A549 (cell line): ENCODE measurements at regions not wholly inside any gene's neighbourhood (a gene's known extent, or its start where the extent isn't known, plus 50 kb on each side); places are given as distances from the start of the nearest gene placed in this dataset.

Experiments used
- ATAC-seq, 2 experiments: fragments of 200-7000 bp in 1 of 2; fragments of >200 bp in 1 of 2; cut with Nextera tagmentation in 1 of 2; cut with Tn5 transposase in 1 of 2; 3 replicates each; pipeline versions ENCODE4 v1.8.0 to v1.9.1; 2018 to 2020; ENCODE audit warnings: mild to moderate bottlenecking in 1 of 2, moderate library complexity in 1 of 2
- CTCF ChIA-PET: fragments of 300-600 bp; sonication (Branson Sonifier 250); formaldehyde crosslinking; extraction: SDS; loops from one replicate; lab custom pipeline; 2021; ENCODE audit warnings: antibody characterized with exemption, inconsistent platforms; lab: Yijun Ruan, JAX
- POLR2A ChIA-PET: fragments of 350-600 bp; formaldehyde crosslinking; extraction: SDS; loops from one replicate; lab custom pipeline; 2021; ENCODE audit warnings: antibody characterized with exemption, inconsistent platforms; lab: Yijun Ruan, JAX
- DNase-seq, 2 experiments: peaks; one replicate each; pipeline versions ENCODE4 v3.0.0 to v3.0.0-alpha.2; 2011 to 2016; ENCODE audit warnings: low read depth in 1 of 2, low spot score in 1 of 2
- FAIRE-seq: peaks from 2 replicates; lab custom pipeline; 2011; peaks lifted over from hg19 to GRCh38; lab: Jason Lieb, UNC
- H3K27ac ChIP-seq, 2 experiments: fragments of >200 bp; sonication (Bioruptor Twin); formaldehyde crosslinking; 3 replicates each; pipeline ENCODE4 v1.5.1; 2016 to 2017
- H3K4me1 ChIP-seq: fragments of >200 bp; sonication (Bioruptor Twin); formaldehyde crosslinking; 3 replicates; pipeline ENCODE4 v1.6.1; 2016
- H3K4me2 ChIP-seq: fragments of >200 bp; sonication (Bioruptor Twin); formaldehyde crosslinking; 3 replicates; pipeline ENCODE4 v1.6.1; 2016
- H3K4me3 ChIP-seq: fragments of >200 bp; sonication (Bioruptor Twin); formaldehyde crosslinking; 3 replicates; pipeline ENCODE4 v1.5.1; 2016
- H3K9me3 ChIP-seq: fragments of >200 bp; sonication (Bioruptor Twin); formaldehyde crosslinking; 3 replicates; pipeline ENCODE4 v1.6.1; 2016
- BHLHE40 ChIP-seq: IDR thresholded peaks from 2 replicates; pipeline ENCODE4 v1.6.1; 2012; ENCODE audit warnings: low read depth, low read length, inconsistent platforms
- CBX8 ChIP-seq: fragments of 200-600 bp; sonication (generic); IDR thresholded peaks from 2 replicates; pipeline ENCODE4 v1.6.1; 2016
- CHD2 ChIP-seq: fragments of 150-350 bp; IDR thresholded peaks from 2 replicates; pipeline ENCODE4 v1.6.1; 2014; ENCODE audit warnings: low read length; ENCODE audit not compliant: partially characterized antibody
- CTCF ChIP-seq: fragments of >200 bp; sonication (Bioruptor Twin); formaldehyde crosslinking; IDR thresholded peaks from 3 replicates; pipeline ENCODE4 v1.5.1; 2016
- EHMT2 ChIP-seq: fragments of 200-600 bp; sonication (generic); IDR thresholded peaks from 2 replicates; pipeline ENCODE4 v1.6.1; 2016; ENCODE audit warnings: antibody characterized with exemption, low read depth, mild to moderate bottlenecking, moderate library complexity
- EP300 ChIP-seq, 2 experiments: fragments of >200 bp; sonication (Bioruptor Twin); formaldehyde crosslinking; IDR thresholded peaks; 2 replicates in 1 of 2; 3 replicates in 1 of 2; pipeline ENCODE4 v1.6.1; 2016 to 2017
- FOSL2 ChIP-seq, 2 experiments: fragments of 450-650 bp in 1 of 2; fragments of >200 bp in 1 of 2; sonication (Bioruptor Twin) in 1 of 2; formaldehyde crosslinking; IDR thresholded peaks; 2 replicates each; pipeline versions ENCODE4 v1.5.0 to v1.6.1; 2016 to 2020; ENCODE audit warnings: mild to moderate bottlenecking in 1 of 2, moderate library complexity in 1 of 2
- HEYL ChIP-seq: fragments of 250-450 bp; sonication (Bioruptor Pico); IDR thresholded peaks from 2 replicates; pipeline ENCODE4 v1.8.0; 2021; ENCODE audit warnings: mild to moderate bottlenecking, moderate library complexity
- HOXA7 ChIP-seq: fragments of 250-450 bp; sonication (Bioruptor Pico); IDR thresholded peaks from 2 replicates; pipeline ENCODE4 v1.5.0; 2020; ENCODE audit warnings: mild to moderate bottlenecking, moderate library complexity
- HOXB5 ChIP-seq: fragments of 250-450 bp; sonication (Bioruptor Pico); IDR thresholded peaks from 2 replicates; pipeline ENCODE4 v1.5.0; 2020; ENCODE audit warnings: mild to moderate bottlenecking, moderate library complexity
- KDM1A ChIP-seq: fragments of 200-600 bp; sonication (generic); IDR thresholded peaks from 2 replicates; pipeline ENCODE4 v1.6.1; 2016; ENCODE audit warnings: low read depth, mild to moderate bottlenecking
- KDM5A ChIP-seq: fragments of 200-600 bp; sonication (generic); IDR thresholded peaks from 2 replicates; pipeline ENCODE4 v1.6.1; 2016; ENCODE audit warnings: antibody characterized with exemption, mild to moderate bottlenecking
- MAFK ChIP-seq: fragments of 450-650 bp; IDR thresholded peaks from 2 replicates; pipeline ENCODE4 v1.6.1; 2014; ENCODE audit not compliant: partially characterized antibody
- RFX5 ChIP-seq: fragments of 450-650 bp; IDR thresholded peaks from 2 replicates; pipeline ENCODE4 v1.7.1; 2014; ENCODE audit warnings: antibody characterized with exemption, mild to moderate bottlenecking, moderate library complexity
- RNF2 ChIP-seq: fragments of 200-600 bp; sonication (generic); IDR thresholded peaks from 2 replicates; pipeline ENCODE4 v1.6.1; 2016; ENCODE audit warnings: low read depth, mild to moderate bottlenecking, antibody characterized with exemption, moderate library complexity, borderline replicate concordance
- SMC3 ChIP-seq: fragments of >200 bp; sonication (Bioruptor Twin); formaldehyde crosslinking; IDR thresholded peaks from 3 replicates; pipeline ENCODE4 v1.6.1; 2018; ENCODE audit warnings: inconsistent platforms
- SREBF2 ChIP-seq: fragments of 450-650 bp; IDR thresholded peaks from 2 replicates; pipeline ENCODE4 v1.6.1; 2014; ENCODE audit warnings: mild to moderate bottlenecking, moderate library complexity
- TFCP2L1 ChIP-seq: fragments of 250-450 bp; sonication (Bioruptor Pico); IDR thresholded peaks from 2 replicates; pipeline ENCODE4 v1.5.0; 2021; ENCODE audit warnings: mild to moderate bottlenecking
- USF2 ChIP-seq: fragments of 450-650 bp; IDR thresholded peaks from 2 replicates; pipeline ENCODE4 v1.6.1; 2014; ENCODE audit warnings: antibody characterized with exemption
- ZC3H11A ChIP-seq: fragments of 450-650 bp; IDR thresholded peaks from 2 replicates; pipeline ENCODE4 v1.6.1; 2014; ENCODE audit warnings: antibody characterized with exemption, mild to moderate bottlenecking
- ZSCAN20 ChIP-seq: fragments of 250-450 bp; sonication (Bioruptor Pico); IDR thresholded peaks from 2 replicates; pipeline ENCODE4 v1.8.0; 2022; ENCODE audit warnings: mild to moderate bottlenecking, moderate library complexity
- WGBS: methylation state at CpG from one replicate; pipeline ENCODE4 v1.1.6; 2017; ENCODE audit errors: missing lambda C conversion rate; 5-methylcytosine and 5-hydroxymethylcytosine counted together
- TF ChIP-seq, protein P1 (sequence below): fragments of >200 bp; sonication (Bioruptor Twin); formaldehyde crosslinking; IDR thresholded peaks from 3 replicates; pipeline ENCODE4 v1.6.1; 2016
- TF ChIP-seq, protein P2 (sequence below): IDR thresholded peaks from 2 replicates; pipeline ENCODE4 v1.6.1; 2012; ENCODE audit warnings: low read depth, borderline replicate concordance
- TF ChIP-seq, protein P3 (sequence below): fragments of 200-600 bp; sonication (generic); IDR thresholded peaks from 2 replicates; pipeline ENCODE4 v1.6.1; 2016; ENCODE audit warnings: antibody characterized with exemption, mild to moderate bottlenecking, moderate library complexity
- TF ChIP-seq, protein P4 (sequence below): fragments of >200 bp; sonication (Bioruptor Twin); formaldehyde crosslinking; IDR thresholded peaks from 2 replicates; pipeline ENCODE4 v1.6.1; 2016
- TF ChIP-seq, protein P5 (sequence below): fragments of 250-450 bp; sonication (Bioruptor Pico); IDR thresholded peaks from 2 replicates; pipeline ENCODE4 v1.5.0; 2021; ENCODE audit warnings: mild to moderate bottlenecking, moderate library complexity, borderline replicate concordance

- no peak for TF ChIP-seq SMC3
- TF ChIP-seq, all 56 proteins: peak for 0
These were observed 85.7 kb downstream of the F11 start (continued) for GRCh38 chr4:186351668-186352194.

- Histone ChIP-seq H3K4me1 (no peaks in the 10 kb centered on the region), H3K4me3 (no peak overlapping the region), H3K27ac (no peak overlapping the region), H3K4me2 (no peak overlapping the region), H3K9me3 (no peaks in the 10 kb centered on the region)
- WGBS = 89% methylated on average over 9 of the region's 10 CpGs
- ChIA-PET POLR2A (no interaction called here), CTCF (no interaction called here)
- TF ChIP-seq, protein P1, sequence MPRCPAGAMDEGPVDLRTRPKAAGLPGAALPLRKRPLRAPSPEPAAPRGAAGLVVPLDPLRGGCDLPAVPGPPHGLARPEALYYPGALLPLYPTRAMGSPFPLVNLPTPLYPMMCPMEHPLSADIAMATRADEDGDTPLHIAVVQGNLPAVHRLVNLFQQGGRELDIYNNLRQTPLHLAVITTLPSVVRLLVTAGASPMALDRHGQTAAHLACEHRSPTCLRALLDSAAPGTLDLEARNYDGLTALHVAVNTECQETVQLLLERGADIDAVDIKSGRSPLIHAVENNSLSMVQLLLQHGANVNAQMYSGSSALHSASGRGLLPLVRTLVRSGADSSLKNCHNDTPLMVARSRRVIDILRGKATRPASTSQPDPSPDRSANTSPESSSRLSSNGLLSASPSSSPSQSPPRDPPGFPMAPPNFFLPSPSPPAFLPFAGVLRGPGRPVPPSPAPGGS = no peak
- no peak for TF ChIP-seq CHD2
- no peak for TF ChIP-seq ZC3H11A
- TF ChIP-seq EHMT2 = no peak
- TF ChIP-seq HEYL = no peak
- TF ChIP-seq, protein P2, sequence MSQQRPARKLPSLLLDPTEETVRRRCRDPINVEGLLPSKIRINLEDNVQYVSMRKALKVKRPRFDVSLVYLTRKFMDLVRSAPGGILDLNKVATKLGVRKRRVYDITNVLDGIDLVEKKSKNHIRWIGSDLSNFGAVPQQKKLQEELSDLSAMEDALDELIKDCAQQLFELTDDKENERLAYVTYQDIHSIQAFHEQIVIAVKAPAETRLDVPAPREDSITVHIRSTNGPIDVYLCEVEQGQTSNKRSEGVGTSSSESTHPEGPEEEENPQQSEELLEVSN = no peak
- TF ChIP-seq MAFK = no peak
- TF ChIP-seq BHLHE40 = no peak
- TF ChIP-seq FOSL2 (IDR thresholded peaks at IDR 0.05) = no peak
- TF ChIP-seq FOSL2 (CRISPR knock-in tag; IDR thresholded peaks at IDR 0.05) = no peak
- TF ChIP-seq KDM1A = no peak
- no peak for TF ChIP-seq CBX8
- no peak for TF ChIP-seq HOXA7 (CRISPR knock-in tag)
- TF ChIP-seq EP300 (IDR thresholded peaks at IDR 0.05) = no peak
- TF ChIP-seq KDM5A = no peak
- TF ChIP-seq, protein P3, sequence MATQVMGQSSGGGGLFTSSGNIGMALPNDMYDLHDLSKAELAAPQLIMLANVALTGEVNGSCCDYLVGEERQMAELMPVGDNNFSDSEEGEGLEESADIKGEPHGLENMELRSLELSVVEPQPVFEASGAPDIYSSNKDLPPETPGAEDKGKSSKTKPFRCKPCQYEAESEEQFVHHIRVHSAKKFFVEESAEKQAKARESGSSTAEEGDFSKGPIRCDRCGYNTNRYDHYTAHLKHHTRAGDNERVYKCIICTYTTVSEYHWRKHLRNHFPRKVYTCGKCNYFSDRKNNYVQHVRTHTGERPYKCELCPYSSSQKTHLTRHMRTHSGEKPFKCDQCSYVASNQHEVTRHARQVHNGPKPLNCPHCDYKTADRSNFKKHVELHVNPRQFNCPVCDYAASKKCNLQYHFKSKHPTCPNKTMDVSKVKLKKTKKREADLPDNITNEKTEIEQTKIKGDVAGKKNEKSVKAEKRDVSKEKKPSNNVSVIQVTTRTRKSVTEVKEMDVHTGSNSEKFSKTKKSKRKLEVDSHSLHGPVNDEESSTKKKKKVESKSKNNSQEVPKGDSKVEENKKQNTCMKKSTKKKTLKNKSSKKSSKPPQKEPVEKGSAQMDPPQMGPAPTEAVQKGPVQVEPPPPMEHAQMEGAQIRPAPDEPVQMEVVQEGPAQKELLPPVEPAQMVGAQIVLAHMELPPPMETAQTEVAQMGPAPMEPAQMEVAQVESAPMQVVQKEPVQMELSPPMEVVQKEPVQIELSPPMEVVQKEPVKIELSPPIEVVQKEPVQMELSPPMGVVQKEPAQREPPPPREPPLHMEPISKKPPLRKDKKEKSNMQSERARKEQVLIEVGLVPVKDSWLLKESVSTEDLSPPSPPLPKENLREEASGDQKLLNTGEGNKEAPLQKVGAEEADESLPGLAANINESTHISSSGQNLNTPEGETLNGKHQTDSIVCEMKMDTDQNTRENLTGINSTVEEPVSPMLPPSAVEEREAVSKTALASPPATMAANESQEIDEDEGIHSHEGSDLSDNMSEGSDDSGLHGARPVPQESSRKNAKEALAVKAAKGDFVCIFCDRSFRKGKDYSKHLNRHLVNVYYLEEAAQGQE = no peak
- no peak for ATAC-seq
- no peak for FAIRE-seq
- no peak for DNase-seq
These were observed 82.4 kb downstream of the F11 start for GRCh38 chr4:186348433-186348832.

- Histone ChIP-seq H3K4me3 (no peak overlapping the region), H3K27ac (no peak overlapping the region), H3K4me2 (no peak overlapping the region), H3K4me1 (no peaks in the 10 kb centered on the region), H3K9me3 (no peaks in the 10 kb centered on the region)
- no peak for FAIRE-seq
- ATAC-seq = no peak
- DNase-seq = no peak
- CTCF ChIA-PET = no interaction called here
- WGBS = 28% methylated on average over 12 of the region's 12 CpGs
- POLR2A ChIA-PET = no interaction called here
- TF ChIP-seq ZSCAN20 (no peak), TFCP2L1 (CRISPR knock-in tag) (no peak), HOXB5 (CRISPR knock-in tag) (no peak), KDM1A (no peak), CTCF (no peak), USF2 (no peak), RFX5 (no peak), RNF2 (no peak), FOSL2 (IDR thresholded peaks at IDR 0.05) (no peak), FOSL2 (CRISPR knock-in tag; IDR thresholded peaks at IDR 0.05) (no peak), SREBF2 (no peak)
- TF ChIP-seq, protein P4, sequence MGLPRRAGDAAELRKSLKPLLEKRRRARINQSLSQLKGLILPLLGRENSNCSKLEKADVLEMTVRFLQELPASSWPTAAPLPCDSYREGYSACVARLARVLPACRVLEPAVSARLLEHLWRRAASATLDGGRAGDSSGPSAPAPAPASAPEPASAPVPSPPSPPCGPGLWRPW = no peak
- TF ChIP-seq, protein P5, sequence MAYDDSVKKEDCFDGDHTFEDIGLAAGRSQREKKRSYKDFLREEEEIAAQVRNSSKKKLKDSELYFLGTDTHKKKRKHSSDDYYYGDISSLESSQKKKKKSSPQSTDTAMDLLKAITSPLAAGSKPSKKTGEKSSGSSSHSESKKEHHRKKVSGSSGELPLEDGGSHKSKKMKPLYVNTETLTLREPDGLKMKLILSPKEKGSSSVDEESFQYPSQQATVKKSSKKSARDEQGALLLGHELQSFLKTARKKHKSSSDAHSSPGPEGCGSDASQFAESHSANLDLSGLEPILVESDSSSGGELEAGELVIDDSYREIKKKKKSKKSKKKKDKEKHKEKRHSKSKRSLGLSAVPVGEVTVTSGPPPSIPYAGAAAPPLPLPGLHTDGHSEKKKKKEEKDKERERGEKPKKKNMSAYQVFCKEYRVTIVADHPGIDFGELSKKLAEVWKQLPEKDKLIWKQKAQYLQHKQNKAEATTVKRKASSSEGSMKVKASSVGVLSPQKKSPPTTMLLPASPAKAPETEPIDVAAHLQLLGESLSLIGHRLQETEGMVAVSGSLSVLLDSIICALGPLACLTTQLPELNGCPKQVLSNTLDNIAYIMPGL (CRISPR knock-in tag) = no peak
These were observed 81.8 kb downstream of the F11 start for GRCh38 chr4:186347743-186348142.
